ENCODE measurements at regions not wholly inside any gene's neighbourhood (a gene's known extent, or its start where the extent isn't known, plus 50 kb on each side); places are given as distances from the start of the nearest gene placed in this dataset.

- Histone ChIP-seq H3K36me3 (no peaks in the 10 kb centered on the region), H3K27me3 (ENCODE audit: low read depth) (no peaks in the 10 kb centered on the region), H3K27ac (replicated peaks) (no peak overlapping the region), H3K4me1 (peaks cover 7% of the 10 kb centered on the region), H3K4me3 (no peak overlapping the region), H3K9me3 (replicated peaks) (peaks cover 14% of the 10 kb centered on the region)
- no peak for TF ChIP-seq CTCF (IDR thresholded peaks at IDR 0.05; ENCODE audit: borderline replicate concordance)
- intact Hi-C loops (cut with micrococcal nuclease) = no loop called here
- DNase-seq = no peak
These were observed 152.9 kb downstream of the SNX19 start for GRCh38 chr11:130763087-130763980.

GRCh38 chr11:130765406-130765805, 150.9 kb downstream of the SNX19 start:
- Histone ChIP-seq H3K4me3 (no peak overlapping the region), H3K27me3 (ENCODE audit: low read depth) (no peaks in the 10 kb centered on the region), H3K9me3 (replicated peaks) (peaks cover 14% of the 10 kb centered on the region), H3K27ac (replicated peaks) (no peak overlapping the region), H3K4me1 (peaks cover 7% of the 10 kb centered on the region), H3K36me3 (no peaks in the 10 kb centered on the region)
- TF ChIP-seq CTCF (IDR thresholded peaks at IDR 0.05; ENCODE audit: borderline replicate concordance) = no peak
- DNase-seq = no peak
- intact Hi-C loops (cut with micrococcal nuclease) = no loop called here

- Histone ChIP-seq H3K4me3 (no peak overlapping the region), H3K4me1 (peaks cover 7% of the 10 kb centered on the region), H3K27ac (replicated peaks) (no peak overlapping the region), H3K9me3 (replicated peaks) (peaks cover 14% of the 10 kb centered on the region), H3K27me3 (ENCODE audit: low read depth) (no peaks in the 10 kb centered on the region), H3K36me3 (no peaks in the 10 kb centered on the region)
- TF ChIP-seq CTCF (IDR thresholded peaks at IDR 0.05; ENCODE audit: borderline replicate concordance) = no peak
- no peak for DNase-seq
- intact Hi-C loops (cut with micrococcal nuclease) = no loop called here
These were observed 150.2 kb downstream of the SNX19 start for GRCh38 chr11:130765951-130766649.

GRCh38 chr11:130766650-130767565, 149.4 kb downstream of the SNX19 start:
- intact Hi-C loops (cut with micrococcal nuclease) = no loop called here
- no peak overlapping the region for H3K4me3 ChIP-seq
- H3K27ac ChIP-seq (replicated peaks) = no peak overlapping the region
- no peaks in the 10 kb centered on the region for H3K36me3 ChIP-seq
- H3K27me3 ChIP-seq (ENCODE audit: low read depth) = no peaks in the 10 kb centered on the region
- peaks cover 11% of the 10 kb centered on the region for H3K4me1 ChIP-seq
- peaks cover 14% of the 10 kb centered on the region for H3K9me3 ChIP-seq (replicated peaks)
- no peak for TF ChIP-seq CTCF (IDR thresholded peaks at IDR 0.05; ENCODE audit: borderline replicate concordance)
- DNase-seq = no peak
